NCI-H2171 (cell line): ENCODE measurements at regions not wholly inside any gene's neighbourhood (a gene's known extent, or its start where the extent isn't known, plus 50 kb on each side); places are given as distances from the start of the nearest gene placed in this dataset.

Source experiments
- DNase-seq: peaks from one replicate; lab custom pipeline; 2025; lab: John Stamatoyannopoulos, UW

GRCh38 chr1:164154622-164155021 is 404.4 kb upstream of the PBX1 start:
- no peak for DNase-seq

- no peak for DNase-seq
These were observed 403.6 kb upstream of the PBX1 start for GRCh38 chr1:164155347-164155746.

- no peak for DNase-seq
These were observed 395.6 kb upstream of the PBX1 start for GRCh38 chr1:164163289-164163849.

- no peak for DNase-seq
These were observed 393.5 kb upstream of the PBX1 start for GRCh38 chr1:164165466-164165865.

GRCh38 chr1:164166454-164166853 is 392.5 kb upstream of the PBX1 start:
- DNase-seq: peak; percentile 3

GRCh38 chr1:164177118-164177517 is 381.9 kb upstream of the PBX1 start:
- DNase-seq: no peak

GRCh38 chr1:164180824-164181223 is 378.2 kb upstream of the PBX1 start:
- no peak for DNase-seq

- no peak for DNase-seq
These were observed 374.9 kb upstream of the PBX1 start for GRCh38 chr1:164183854-164184635.

GRCh38 chr1:164186881-164187280 is 372.1 kb upstream of the PBX1 start:
- DNase-seq: no peak

- DNase-seq: no peak
These were observed 370.5 kb upstream of the PBX1 start for GRCh38 chr1:164188497-164188896.

GRCh38 chr1:164191191-164191590 is 367.8 kb upstream of the PBX1 start:
- no peak for DNase-seq

- no peak for DNase-seq
These were observed 348.7 kb upstream of the PBX1 start for GRCh38 chr1:164210211-164210739.

GRCh38 chr1:164223378-164223777 is 335.6 kb upstream of the PBX1 start:
- no peak for DNase-seq

GRCh38 chr1:164225011-164225410 is 334.0 kb upstream of the PBX1 start:
- no peak for DNase-seq

- no peak for DNase-seq
These were observed 332.0 kb upstream of the PBX1 start for GRCh38 chr1:164226977-164227376.

GRCh38 chr1:164228928-164229327 is 330.1 kb upstream of the PBX1 start:
- DNase-seq: no peak

- no peak for DNase-seq
These were observed 325.8 kb upstream of the PBX1 start for GRCh38 chr1:164233149-164233548.

GRCh38 chr1:164240081-164240480 is 318.9 kb upstream of the PBX1 start:
- no peak for DNase-seq

- no peak for DNase-seq
These were observed 308.6 kb upstream of the PBX1 start for GRCh38 chr1:164250365-164250764.

- no peak for DNase-seq
These were observed 302.5 kb upstream of the PBX1 start for GRCh38 chr1:164256456-164256855.

- DNase-seq: no peak
These were observed 297.2 kb upstream of the PBX1 start for GRCh38 chr1:164261691-164262240.

- no peak for DNase-seq
These were observed 295.4 kb upstream of the PBX1 start for GRCh38 chr1:164263540-164263939.

GRCh38 chr1:164265232-164265631 is 293.8 kb upstream of the PBX1 start:
- DNase-seq: no peak
